ENCODE measurements at regions not wholly inside any gene's neighbourhood (a gene's known extent, or its start where the extent isn't known, plus 50 kb on each side); places are given as distances from the start of the nearest gene placed in this dataset.

- no peak for TF ChIP-seq POLR2AphosphoS5 (IDR thresholded peaks at IDR 0.05; ENCODE audit: low read depth, low read length)
- no peak for TF ChIP-seq TAF1 (IDR thresholded peaks at IDR 0.05; ENCODE audit: low read depth, low read length)
- no peak for TF ChIP-seq SPI1 (IDR thresholded peaks at IDR 0.05; ENCODE audit: low read depth, low read length)
- no peak for TF ChIP-seq POLR2A (IDR thresholded peaks at IDR 0.05; ENCODE audit: low read depth, low read length)
- TF ChIP-seq POU2F2 (IDR thresholded peaks at IDR 0.05; ENCODE audit: low read depth, low read length): no peak
- TF ChIP-seq PAX5 (IDR thresholded peaks at IDR 0.05; ENCODE audit: insufficient read depth, low read length, severe bottlenecking): no peak
Measured at GRCh38 chr20:11083841-11084240, 410.0 kb upstream of the JAG1 start.
